ENCODE measurements at regions not wholly inside any gene's neighbourhood (a gene's known extent, or its start where the extent isn't known, plus 50 kb on each side); places are given as distances from the start of the nearest gene placed in this dataset.

- TF ChIP-seq, protein P1, sequence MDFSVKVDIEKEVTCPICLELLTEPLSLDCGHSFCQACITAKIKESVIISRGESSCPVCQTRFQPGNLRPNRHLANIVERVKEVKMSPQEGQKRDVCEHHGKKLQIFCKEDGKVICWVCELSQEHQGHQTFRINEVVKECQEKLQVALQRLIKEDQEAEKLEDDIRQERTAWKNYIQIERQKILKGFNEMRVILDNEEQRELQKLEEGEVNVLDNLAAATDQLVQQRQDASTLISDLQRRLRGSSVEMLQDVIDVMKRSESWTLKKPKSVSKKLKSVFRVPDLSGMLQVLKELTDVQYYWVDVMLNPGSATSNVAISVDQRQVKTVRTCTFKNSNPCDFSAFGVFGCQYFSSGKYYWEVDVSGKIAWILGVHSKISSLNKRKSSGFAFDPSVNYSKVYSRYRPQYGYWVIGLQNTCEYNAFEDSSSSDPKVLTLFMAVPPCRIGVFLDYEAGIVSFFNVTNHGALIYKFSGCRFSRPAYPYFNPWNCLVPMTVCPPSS (IDR thresholded peaks at IDR 0.05), result no peak
- TF ChIP-seq TFDP1 (CRISPR knock-in tag; IDR thresholded peaks at IDR 0.05; ENCODE audit: borderline replicate concordance) (no peak), ZNF839 (CRISPR knock-in tag; IDR thresholded peaks at IDR 0.05; ENCODE audit: borderline replicate concordance) (no peak), ZNF501 (CRISPR knock-in tag; IDR thresholded peaks at IDR 0.05) (peak; percentile 23; the same call in 1 of the 2 replicates), ZNF879 (CRISPR knock-in tag; IDR thresholded peaks at IDR 0.05) (no peak), MIXL1 (CRISPR knock-in tag; IDR thresholded peaks at IDR 0.05) (peak; percentile 64; the same call in 1 of the 2 replicates), TEF (CRISPR knock-in tag; IDR thresholded peaks at IDR 0.05) (peak; percentile 51; the same call in 1 of the 2 replicates), NRL (CRISPR knock-in tag; IDR thresholded peaks at IDR 0.05; ENCODE audit: borderline replicate concordance) (peak; percentile 65; the same call in 1 of the 2 replicates), KAT7 (CRISPR knock-in tag; IDR thresholded peaks at IDR 0.05; ENCODE audit: borderline replicate concordance) (no peak), ZNF451 (CRISPR knock-in tag; IDR thresholded peaks at IDR 0.05) (no peak), AKNA (CRISPR knock-in tag; IDR thresholded peaks at IDR 0.05; ENCODE audit: borderline replicate concordance) (0 out of 2 replicates have a peak, but pooled peaks have one; percentile 83), RXRB (CRISPR knock-in tag; IDR thresholded peaks at IDR 0.05; ENCODE audit: borderline replicate concordance) (0 out of 2 replicates have a peak, but pooled peaks have one; percentile 31), KLF16 (CRISPR knock-in tag; IDR thresholded peaks at IDR 0.05) (peak in 1 of 2 experiments; percentile 93; a peak in 2 of 4 replicates), RARA (CRISPR knock-in tag; IDR thresholded peaks at IDR 0.05) (peak; percentile 49; the same call in 1 of the 2 replicates), ZSCAN25 (CRISPR knock-in tag; IDR thresholded peaks at IDR 0.05) (no peak), ZNF703 (CRISPR knock-in tag; IDR thresholded peaks at IDR 0.05; ENCODE audit: borderline replicate concordance) (no peak), PHF21A (CRISPR knock-in tag; IDR thresholded peaks at IDR 0.05) (no peak), ZNF589 (CRISPR knock-in tag; conservative IDR thresholded peaks at IDR 0.05) (no peak), ATAD3A (CRISPR knock-in tag; IDR thresholded peaks at IDR 0.05) (0 out of 2 replicates have a peak, but pooled peaks have one; percentile 74)
- TF ChIP-seq, protein P2, sequence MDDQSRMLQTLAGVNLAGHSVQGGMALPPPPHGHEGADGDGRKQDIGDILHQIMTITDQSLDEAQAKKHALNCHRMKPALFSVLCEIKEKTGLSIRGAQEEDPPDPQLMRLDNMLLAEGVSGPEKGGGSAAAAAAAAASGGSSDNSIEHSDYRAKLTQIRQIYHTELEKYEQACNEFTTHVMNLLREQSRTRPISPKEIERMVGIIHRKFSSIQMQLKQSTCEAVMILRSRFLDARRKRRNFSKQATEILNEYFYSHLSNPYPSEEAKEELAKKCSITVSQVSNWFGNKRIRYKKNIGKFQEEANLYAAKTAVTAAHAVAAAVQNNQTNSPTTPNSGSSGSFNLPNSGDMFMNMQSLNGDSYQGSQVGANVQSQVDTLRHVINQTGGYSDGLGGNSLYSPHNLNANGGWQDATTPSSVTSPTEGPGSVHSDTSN (CRISPR knock-in tag; IDR thresholded peaks at IDR 0.05; ENCODE audit: borderline replicate concordance), result no peak
These were observed 118.1 kb downstream of the ENGASE start (continued) for GRCh38 chr17:79192503-79193351.

All from HepG2 (cell line).